Nephron progenitor cell (in vitro differentiated cells): ENCODE measurements at regions not wholly inside any gene's neighbourhood (a gene's known extent, or its start where the extent isn't known, plus 50 kb on each side); places are given as distances from the start of the nearest gene placed in this dataset.
"Not testable (repeated sequence)": the region's sequence is repeated elsewhere in the genome, so short reads cannot be mapped to it uniquely, and the experiment has no call there.

ENCODE experiments used
- DNase-seq: peaks from one replicate; pipeline ENCODE4 v3.0.0; 2021
- H3K27ac Mint-ChIP-seq: 2 replicates; pipeline ENCODE4 v1.8.0; 2021; ENCODE audit warnings: mild to moderate bottlenecking, moderate library complexity, mixed read lengths
- H3K27me3 Mint-ChIP-seq: 2 replicates; pipeline ENCODE4 v1.8.0; 2021; ENCODE audit warnings: mild to moderate bottlenecking, low read depth, mixed read lengths; ENCODE audit not compliant: poor library complexity
- H3K36me3 Mint-ChIP-seq: 2 replicates; pipeline ENCODE4 v1.8.0; 2021; ENCODE audit warnings: low read depth, mixed read lengths
- H3K4me1 Mint-ChIP-seq: 2 replicates; pipeline ENCODE4 v1.8.0; 2021; ENCODE audit warnings: mixed read lengths
- H3K4me3 Mint-ChIP-seq: 2 replicates; pipeline ENCODE4 v1.8.0; 2021; ENCODE audit warnings: mild to moderate bottlenecking, moderate library complexity, mixed read lengths
- H3K9me3 Mint-ChIP-seq: 2 replicates; pipeline ENCODE4 v1.8.0; 2021; ENCODE audit warnings: mild to moderate bottlenecking, moderate library complexity, mixed read lengths
- TF ChIP-seq, protein P1 (sequence below): fragments of 200-600 bp; sonication (generic); IDR thresholded peaks from 2 replicates; pipeline ENCODE4 v1.5.0; 2021; ENCODE audit warnings: antibody characterized with exemption

DNA sequence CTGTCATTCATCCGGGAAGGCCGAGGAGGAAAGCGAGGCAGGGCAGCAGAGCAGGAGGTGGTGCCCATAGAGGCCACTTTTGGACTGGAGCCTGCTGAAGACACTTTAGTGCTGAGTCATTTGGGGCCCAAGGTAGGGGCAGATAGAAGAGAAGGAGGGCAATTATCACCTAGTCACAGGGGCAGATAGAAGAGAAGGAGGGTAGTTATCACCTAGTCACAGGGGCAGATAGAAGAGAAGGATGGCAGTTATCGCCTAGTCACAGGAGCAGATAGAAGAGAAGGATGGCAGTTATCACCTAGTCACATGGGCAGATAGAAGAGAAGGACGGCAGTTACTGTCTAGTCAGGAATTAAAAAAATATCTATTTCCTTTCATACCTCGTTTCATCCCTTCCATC, 1372.6 kb downstream of the FOXD4L5 start:
- H3K36me3 Mint-ChIP-seq, H3K27ac Mint-ChIP-seq, DNase-seq, H3K4me1 Mint-ChIP-seq, H3K27me3 Mint-ChIP-seq, H3K4me3 Mint-ChIP-seq: not testable (repeated sequence)
- H3K9me3 Mint-ChIP-seq: peaks cover 81% of the 10 kb centered on the region

DNA sequence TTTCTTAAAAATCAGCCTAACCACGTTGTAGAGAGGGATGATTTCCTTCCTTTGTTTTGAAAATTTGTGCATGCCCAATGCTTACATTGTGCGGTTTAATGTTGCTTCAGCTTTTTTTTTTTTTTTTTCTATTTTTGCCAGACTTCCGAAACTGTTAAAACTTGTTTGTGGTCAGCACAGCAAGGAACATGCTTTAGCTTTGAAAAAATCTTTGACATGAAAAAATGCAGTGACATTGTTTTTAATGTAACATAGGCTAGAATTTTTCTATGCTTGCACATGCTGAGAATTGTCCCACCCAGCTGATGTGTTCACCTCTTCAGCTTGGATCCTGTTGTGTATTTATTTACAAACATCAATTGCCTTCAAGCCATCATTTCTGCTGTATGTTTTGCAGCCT, 1375.9 kb downstream of the FOXD4L5 start:
- not testable (repeated sequence) for DNase-seq, H3K36me3 Mint-ChIP-seq, H3K4me1 Mint-ChIP-seq, H3K4me3 Mint-ChIP-seq, H3K27ac Mint-ChIP-seq, H3K27me3 Mint-ChIP-seq
- peaks cover 79% of the 10 kb centered on the region for H3K9me3 Mint-ChIP-seq

DNA sequence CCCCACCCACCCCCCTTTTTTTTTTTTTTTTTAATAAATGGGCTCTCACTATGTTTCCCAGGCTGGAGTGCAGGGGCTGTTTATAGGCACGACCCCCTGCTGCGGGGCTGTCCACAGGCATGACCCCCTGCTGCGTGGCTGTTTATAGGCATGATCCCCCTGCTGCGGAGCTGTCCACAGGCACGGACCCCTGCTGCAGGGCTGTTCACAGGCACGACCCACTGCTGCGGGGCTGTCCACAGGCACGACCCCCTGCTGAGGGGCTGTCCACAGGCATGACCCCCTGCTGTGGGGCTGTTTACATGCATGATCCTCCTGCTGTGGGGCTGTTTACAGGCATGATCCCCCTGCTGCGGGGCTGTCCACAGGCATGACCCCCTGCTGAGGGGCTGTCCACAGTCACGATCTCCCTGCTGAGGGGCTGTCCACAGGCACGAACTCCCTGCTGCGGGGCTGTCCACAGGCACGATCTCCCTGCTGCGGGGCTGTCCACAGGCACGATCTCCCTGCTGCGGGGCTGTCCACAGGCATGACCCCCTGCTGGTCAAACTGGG, 1385.3 kb downstream of the FOXD4L5 start:
- H3K9me3 Mint-ChIP-seq: peaks cover 77% of the 10 kb centered on the region
- not testable (repeated sequence) for H3K27ac Mint-ChIP-seq, H3K36me3 Mint-ChIP-seq, H3K4me3 Mint-ChIP-seq, H3K27me3 Mint-ChIP-seq, H3K4me1 Mint-ChIP-seq, DNase-seq

DNA sequence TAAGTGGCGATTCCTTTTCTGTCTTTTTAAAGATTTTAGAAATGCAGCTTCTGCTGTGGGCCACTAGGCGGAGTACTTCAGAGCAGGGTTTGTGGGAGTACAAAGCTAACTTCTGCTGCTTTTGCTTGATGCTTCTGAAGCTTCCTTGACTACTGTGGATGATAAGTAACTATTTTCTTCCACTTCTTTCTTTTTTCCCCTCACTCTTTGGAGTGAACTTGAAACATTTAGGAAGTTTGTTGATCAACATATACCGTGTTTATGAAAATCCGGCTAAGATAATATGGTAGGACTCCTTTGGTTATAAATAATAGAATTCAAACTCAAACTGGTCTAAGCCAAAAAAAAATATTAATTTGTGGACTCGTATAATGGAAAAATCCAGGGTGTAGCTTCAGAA, 1403.6 kb downstream of the FOXD4L5 start:
- H3K4me1 Mint-ChIP-seq, H3K27me3 Mint-ChIP-seq, H3K36me3 Mint-ChIP-seq, H3K27ac Mint-ChIP-seq, H3K4me3 Mint-ChIP-seq, DNase-seq: not testable (repeated sequence)
- peaks cover 36% of the 10 kb centered on the region for H3K9me3 Mint-ChIP-seq

DNA sequence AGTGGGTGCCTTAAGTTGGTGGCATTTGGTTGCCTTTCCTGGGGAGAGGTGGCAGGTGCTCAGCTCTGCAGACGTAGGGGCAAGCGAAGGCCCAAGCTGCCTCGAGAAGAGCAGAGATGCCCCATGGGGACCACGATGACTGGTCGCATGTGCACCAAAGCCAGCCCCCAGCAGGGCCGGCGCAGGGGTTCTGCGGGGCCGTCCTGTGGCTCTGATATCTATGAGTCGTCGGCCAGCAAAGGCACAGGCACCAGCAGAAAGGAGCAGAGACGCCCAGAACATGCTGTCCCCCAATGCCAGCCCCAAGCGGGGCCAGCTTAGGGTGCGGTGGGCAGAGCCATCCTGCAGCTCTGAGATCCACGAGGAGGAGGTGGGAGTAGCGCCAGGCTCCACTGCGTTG, 1408.6 kb downstream of the FOXD4L5 start:
- peaks cover 32% of the 10 kb centered on the region for H3K9me3 Mint-ChIP-seq
- H3K27me3 Mint-ChIP-seq, H3K4me1 Mint-ChIP-seq, H3K36me3 Mint-ChIP-seq, H3K4me3 Mint-ChIP-seq, H3K27ac Mint-ChIP-seq, DNase-seq: not testable (repeated sequence)

DNA sequence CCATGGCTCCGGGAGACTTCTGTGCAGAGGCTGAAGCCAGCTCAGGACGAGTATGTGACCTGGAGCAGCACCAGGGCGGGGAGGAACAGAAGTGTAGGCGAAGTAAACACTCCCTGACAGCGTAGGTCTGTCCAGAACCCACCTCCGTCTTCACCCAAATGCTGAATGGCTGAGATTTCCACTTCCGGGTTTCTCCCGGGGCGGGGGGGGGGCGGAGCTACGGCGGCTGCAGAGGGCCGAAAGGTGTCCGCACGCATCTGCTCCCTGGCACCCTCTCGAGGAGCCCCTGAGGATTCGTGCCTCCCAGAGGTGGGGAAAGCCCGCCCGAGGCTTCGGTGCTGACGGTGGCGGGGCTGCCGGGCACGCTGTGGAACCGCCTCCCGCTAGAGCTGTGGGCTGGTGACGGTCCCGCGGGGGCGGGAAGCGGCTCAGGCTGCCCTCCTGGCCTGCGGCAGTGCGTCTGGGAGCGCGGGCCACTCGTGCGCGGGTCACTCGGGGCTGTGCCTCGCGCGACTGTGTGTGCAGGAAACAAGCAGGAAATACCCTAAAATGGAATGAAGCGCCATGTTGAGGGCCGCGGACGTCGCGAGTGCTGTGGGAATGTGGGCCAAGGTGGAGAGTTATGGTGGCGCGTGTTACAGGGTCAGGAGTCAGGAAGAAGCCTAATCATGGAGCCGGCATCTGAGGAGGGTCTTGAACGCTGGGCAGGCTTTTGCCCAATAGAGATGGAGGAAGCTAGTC, 1425.4 kb downstream of the FOXD4L5 start:
- no peak for DNase-seq
- no peaks in the 10 kb centered on the region for H3K4me1 Mint-ChIP-seq
- H3K27ac Mint-ChIP-seq: no peak overlapping the region
- TF ChIP-seq, protein P1, sequence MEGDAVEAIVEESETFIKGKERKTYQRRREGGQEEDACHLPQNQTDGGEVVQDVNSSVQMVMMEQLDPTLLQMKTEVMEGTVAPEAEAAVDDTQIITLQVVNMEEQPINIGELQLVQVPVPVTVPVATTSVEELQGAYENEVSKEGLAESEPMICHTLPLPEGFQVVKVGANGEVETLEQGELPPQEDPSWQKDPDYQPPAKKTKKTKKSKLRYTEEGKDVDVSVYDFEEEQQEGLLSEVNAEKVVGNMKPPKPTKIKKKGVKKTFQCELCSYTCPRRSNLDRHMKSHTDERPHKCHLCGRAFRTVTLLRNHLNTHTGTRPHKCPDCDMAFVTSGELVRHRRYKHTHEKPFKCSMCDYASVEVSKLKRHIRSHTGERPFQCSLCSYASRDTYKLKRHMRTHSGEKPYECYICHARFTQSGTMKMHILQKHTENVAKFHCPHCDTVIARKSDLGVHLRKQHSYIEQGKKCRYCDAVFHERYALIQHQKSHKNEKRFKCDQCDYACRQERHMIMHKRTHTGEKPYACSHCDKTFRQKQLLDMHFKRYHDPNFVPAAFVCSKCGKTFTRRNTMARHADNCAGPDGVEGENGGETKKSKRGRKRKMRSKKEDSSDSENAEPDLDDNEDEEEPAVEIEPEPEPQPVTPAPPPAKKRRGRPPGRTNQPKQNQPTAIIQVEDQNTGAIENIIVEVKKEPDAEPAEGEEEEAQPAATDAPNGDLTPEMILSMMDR: no peak
- no peaks in the 10 kb centered on the region for H3K27me3 Mint-ChIP-seq
- H3K4me3 Mint-ChIP-seq: no peak overlapping the region
- H3K9me3 Mint-ChIP-seq: peaks cover 53% of the 10 kb centered on the region
- no peaks in the 10 kb centered on the region for H3K36me3 Mint-ChIP-seq

DNA sequence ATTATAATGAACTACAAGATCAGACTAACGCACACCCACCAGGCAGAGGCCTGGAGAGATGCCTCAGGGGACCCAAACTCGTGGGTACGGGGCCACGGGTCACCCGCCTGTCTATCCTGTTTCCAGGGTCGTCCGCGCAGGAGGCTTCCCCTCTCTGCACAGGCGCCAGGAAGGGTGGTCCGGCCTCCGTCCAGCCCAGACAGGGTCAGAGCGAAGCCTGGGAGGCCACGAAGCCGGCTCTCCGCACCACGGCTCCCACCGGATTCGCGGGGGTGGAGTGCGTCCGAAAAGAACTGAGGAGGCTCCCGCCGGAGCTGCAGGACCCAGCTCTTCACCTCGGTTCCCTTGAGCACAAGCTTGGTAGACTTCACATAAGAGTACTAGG, 1425.9 kb downstream of the FOXD4L5 start:
- not testable (repeated sequence) for H3K27ac Mint-ChIP-seq, H3K27me3 Mint-ChIP-seq, H3K4me3 Mint-ChIP-seq, H3K4me1 Mint-ChIP-seq, H3K36me3 Mint-ChIP-seq, DNase-seq
- H3K9me3 Mint-ChIP-seq: peaks cover 59% of the 10 kb centered on the region

DNA sequence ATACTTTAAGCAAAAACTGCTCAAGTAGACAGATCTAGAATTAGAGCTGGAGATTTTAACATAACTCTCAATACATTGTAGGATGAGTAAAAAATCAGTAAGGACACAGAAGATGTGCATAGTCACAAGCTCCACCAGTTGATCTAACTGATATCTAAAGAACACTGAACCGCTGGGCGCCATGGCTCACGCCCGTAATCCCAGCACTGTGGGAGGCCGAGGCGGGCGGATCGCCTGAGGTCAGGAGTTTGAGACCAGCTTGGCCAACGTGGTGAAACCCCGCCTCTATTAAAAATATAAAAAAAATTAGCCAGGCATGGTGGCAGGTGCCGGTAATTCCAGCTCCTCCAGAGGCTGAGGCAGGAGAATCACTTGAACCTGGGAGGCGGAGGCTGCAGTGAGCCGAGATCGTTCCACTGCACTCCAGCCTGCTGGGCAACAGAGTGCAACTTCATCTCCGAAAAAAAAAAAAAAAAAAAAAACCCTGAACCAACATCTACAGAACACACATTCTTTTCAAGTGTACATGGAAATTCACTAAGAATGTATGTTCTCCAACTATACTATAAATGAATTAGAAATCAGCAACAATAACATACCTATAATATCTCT, 1431.8 kb downstream of the FOXD4L5 start:
- not testable (repeated sequence) for H3K36me3 Mint-ChIP-seq, H3K4me3 Mint-ChIP-seq, H3K4me1 Mint-ChIP-seq, H3K27me3 Mint-ChIP-seq, H3K27ac Mint-ChIP-seq, DNase-seq
- H3K9me3 Mint-ChIP-seq: peaks cover 67% of the 10 kb centered on the region

DNA sequence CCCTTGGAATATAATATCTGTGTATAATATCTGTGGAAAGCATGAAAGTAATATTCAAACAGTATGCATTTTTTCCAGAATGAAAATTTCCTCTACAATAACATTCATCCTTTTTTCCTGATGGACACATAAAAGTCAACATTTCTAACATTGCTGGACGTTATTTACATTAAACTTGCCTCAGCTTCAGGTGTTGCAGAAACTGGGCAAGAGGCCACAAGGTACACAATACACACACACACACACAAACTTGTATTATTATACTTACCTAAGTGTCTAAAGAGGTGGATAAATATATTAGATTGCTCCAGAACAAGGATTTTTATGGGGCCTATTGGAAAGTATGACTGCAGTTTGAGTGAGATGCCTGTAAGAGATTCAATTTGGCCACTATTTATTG, 1460.2 kb downstream of the FOXD4L5 start:
- not testable (repeated sequence) for H3K27ac Mint-ChIP-seq, H3K27me3 Mint-ChIP-seq, H3K4me3 Mint-ChIP-seq, DNase-seq, H3K36me3 Mint-ChIP-seq, H3K4me1 Mint-ChIP-seq
- peaks cover 38% of the 10 kb centered on the region for H3K9me3 Mint-ChIP-seq

DNA sequence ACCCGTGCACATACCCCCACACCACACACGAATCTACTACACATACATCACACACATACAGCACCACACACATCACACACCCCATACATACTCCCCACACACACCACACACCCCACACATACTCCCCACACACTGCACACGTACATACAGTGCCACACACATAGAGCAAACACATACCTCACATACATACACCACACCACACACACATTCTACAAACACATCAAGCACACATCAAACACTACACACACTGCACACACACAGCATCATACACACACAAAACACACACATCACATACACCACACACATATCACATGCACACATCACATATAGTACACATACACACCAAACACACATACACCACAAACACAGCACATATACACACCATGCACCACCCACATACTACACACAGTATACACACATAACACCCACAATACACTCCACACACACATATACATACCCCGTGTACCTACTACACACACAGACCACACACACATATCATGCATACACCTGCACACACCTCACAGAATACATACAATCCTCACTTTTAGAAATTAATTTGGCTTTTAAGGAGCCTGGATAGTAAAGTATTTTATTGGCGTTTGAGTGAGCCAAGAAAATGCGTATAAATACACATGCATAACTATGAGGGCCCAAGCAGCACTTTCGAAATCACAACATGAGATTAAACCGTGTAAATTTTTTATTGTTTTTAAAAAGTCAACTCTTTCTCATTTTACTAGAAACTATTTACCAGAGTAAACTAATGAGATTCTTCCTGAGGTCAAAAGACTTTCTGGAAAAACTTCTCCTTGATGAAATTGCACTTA, 1461.4 kb downstream of the FOXD4L5 start:
- not testable (repeated sequence) for H3K27ac Mint-ChIP-seq, DNase-seq, H3K4me1 Mint-ChIP-seq, H3K4me3 Mint-ChIP-seq, H3K36me3 Mint-ChIP-seq
- H3K27me3 Mint-ChIP-seq: peaks cover 14% of the 10 kb centered on the region
- H3K9me3 Mint-ChIP-seq: peaks cover 37% of the 10 kb centered on the region

DNA sequence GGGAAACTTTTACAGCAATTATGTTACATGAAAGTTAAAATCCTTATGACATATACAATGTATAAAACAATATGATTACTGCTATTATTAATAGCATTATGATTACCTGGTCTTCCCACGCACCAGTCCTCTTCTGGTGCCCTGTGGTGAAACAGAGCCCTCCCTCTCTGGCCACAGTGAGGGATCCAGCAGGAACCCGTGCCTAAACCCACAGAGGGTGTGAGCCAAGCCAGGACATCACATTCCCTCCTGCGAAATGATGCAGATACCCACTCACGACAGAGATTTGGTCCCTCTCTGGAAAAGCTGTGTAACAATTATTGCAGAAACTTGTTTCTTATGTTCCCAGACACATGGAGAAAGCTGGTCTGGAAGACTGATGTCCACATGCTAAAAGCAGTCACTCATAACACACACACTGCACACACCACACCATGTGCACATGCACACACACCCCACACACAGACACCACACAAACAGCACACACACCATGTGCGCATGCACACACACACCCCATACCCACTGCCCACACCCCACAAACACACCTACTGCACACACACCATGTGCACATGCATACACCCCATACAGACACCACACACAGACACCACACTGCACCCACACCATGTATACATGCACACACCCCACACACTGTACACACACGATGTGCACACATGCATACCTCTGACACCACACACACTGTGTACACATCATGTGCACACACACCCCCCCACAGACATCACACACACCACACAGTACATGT, 1462.2 kb downstream of the FOXD4L5 start:
- not testable (repeated sequence) for H3K27ac Mint-ChIP-seq, H3K4me3 Mint-ChIP-seq, DNase-seq, H3K4me1 Mint-ChIP-seq
- peaks cover 12% of the 10 kb centered on the region for H3K36me3 Mint-ChIP-seq
- peaks cover 20% of the 10 kb centered on the region for H3K27me3 Mint-ChIP-seq
- peaks cover 39% of the 10 kb centered on the region for H3K9me3 Mint-ChIP-seq

DNA sequence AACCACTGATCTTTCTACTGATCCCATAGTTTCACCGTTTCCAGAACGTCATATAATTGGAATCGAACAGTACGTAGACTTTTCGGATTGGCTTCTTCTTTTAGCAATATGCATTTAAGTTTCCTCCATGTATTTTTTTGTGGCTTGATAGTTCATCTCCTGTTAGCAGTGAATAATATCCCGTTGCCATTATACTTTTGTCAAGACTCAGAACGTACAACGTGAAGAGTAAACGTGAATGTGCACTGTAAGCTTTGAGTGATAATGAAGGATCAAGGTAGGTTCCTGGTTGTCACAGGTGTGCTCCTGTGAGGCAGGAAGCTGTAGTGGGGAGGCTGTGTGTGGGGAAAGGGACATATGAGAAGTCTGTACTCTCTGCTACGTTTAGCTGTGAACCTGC, 1463.7 kb downstream of the FOXD4L5 start:
- Mint-ChIP-seq H3K27me3 (peaks cover 34% of the 10 kb centered on the region), H3K9me3 (peaks cover 54% of the 10 kb centered on the region), H3K36me3 (peaks cover 15% of the 10 kb centered on the region), H3K4me1 (peaks cover 13% of the 10 kb centered on the region)
- H3K27ac Mint-ChIP-seq, DNase-seq, H3K4me3 Mint-ChIP-seq: not testable (repeated sequence)
